PC-3 (cell line): ENCODE measurements at regions not wholly inside any gene's neighbourhood (a gene's known extent, or its start where the extent isn't known, plus 50 kb on each side); places are given as distances from the start of the nearest gene placed in this dataset.
"Not testable (repeated sequence)": the region's sequence is repeated elsewhere in the genome, so short reads cannot be mapped to it uniquely, and the experiment has no call there.

ENCODE experiments used
- ATAC-seq: fragments of 200-7000 bp; cut with Tn5 transposase; 2 replicates; pipeline ENCODE4 v1.9.1; 2020; ENCODE audit warnings: mild to moderate bottlenecking, moderate library complexity
- BruUV-seq: library from RNA; stranded (reverse); fragments of 400-500 nt; replicated peaks from 2 replicates; lab custom pipeline; 2021; lab: Mats Ljungman, UMichigan
- CTCF ChIA-PET: fragments of 300-600 bp; sonication (Branson Sonifier 250); formaldehyde crosslinking; loops from one replicate; lab custom pipeline; 2022; ENCODE audit warnings: antibody characterized with exemption; lab: Charles Lee
- POLR2A ChIA-PET: fragments of 300-600 bp; sonication (Branson Sonifier 250); formaldehyde crosslinking; loops from one replicate; lab custom pipeline; 2022; ENCODE audit warnings: antibody characterized with exemption; ENCODE audit not compliant: unreplicated experiment; lab: Charles Lee
- DNase-seq: peaks from one replicate; pipeline ENCODE4 v3.0.0-alpha.2; 2015
- H2AFZ ChIP-seq: fragments of 300-600 bp; sonication (generic); 2 replicates; pipeline ENCODE4 v1.6.0; 2016; ENCODE audit warnings: antibody characterized with exemption, low read length
- H3F3A ChIP-seq: fragments of 300-600 bp; sonication (generic); one replicate; pipeline ENCODE4 v1.6.0; 2017; ENCODE audit warnings: antibody characterized with exemption, low read length, control low read depth, mild to moderate bottlenecking; ENCODE audit not compliant: unreplicated experiment
- H3K27ac ChIP-seq: fragments of 300-600 bp; sonication (generic); 2 replicates; pipeline ENCODE4 v1.5.1; 2016; ENCODE audit warnings: mild to moderate bottlenecking, low read length
- H3K27me3 ChIP-seq: fragments of 300-600 bp; sonication (generic); 2 replicates; pipeline ENCODE4 v1.6.1; 2016; ENCODE audit warnings: low read length, mixed read lengths
- H3K36me3 ChIP-seq: fragments of 300-600 bp; sonication (generic); 2 replicates; pipeline ENCODE4 v1.6.1; 2016; ENCODE audit warnings: low read depth, mixed run types, low read length, mixed read lengths
- H3K4me1 ChIP-seq: fragments of 300-600 bp; sonication (generic); 2 replicates; pipeline ENCODE4 v1.5.1; 2016; ENCODE audit warnings: low read length; ENCODE audit not compliant: insufficient read depth
- H3K4me2 ChIP-seq: fragments of 300-600 bp; sonication (generic); 2 replicates; pipeline ENCODE4 v1.6.0; 2016; ENCODE audit warnings: low read length
- H3K4me3 ChIP-seq: fragments of 300-600 bp; sonication (generic); 2 replicates; pipeline ENCODE4 v1.5.1; 2016; ENCODE audit warnings: mild to moderate bottlenecking, low read length, mixed read lengths
- H3K79me2 ChIP-seq: fragments of 300-600 bp; sonication (generic); 2 replicates; pipeline ENCODE4 v1.6.1; 2017; ENCODE audit warnings: low read length, mixed read lengths
- H3K9ac ChIP-seq: fragments of 300-600 bp; sonication (generic); 2 replicates; pipeline ENCODE4 v1.6.0; 2016; ENCODE audit warnings: mild to moderate bottlenecking, low read length
- H3K9me2 ChIP-seq: fragments of 300-600 bp; sonication (generic); replicated peaks from 2 replicates; pipeline ENCODE4 v1.6.1; 2016; ENCODE audit warnings: mixed run types, low read length, mixed read lengths
- H3K9me3 ChIP-seq: fragments of 300-600 bp; sonication (generic); 2 replicates; pipeline ENCODE4 v1.6.1; 2016; ENCODE audit warnings: low read length, mixed read lengths
- H4K20me1 ChIP-seq: fragments of 300-600 bp; sonication (generic); 2 replicates; pipeline ENCODE4 v1.6.1; 2016; ENCODE audit warnings: low read length, mixed read lengths
- CTCF ChIP-seq: fragments of 300-600 bp; sonication (generic); conservative IDR thresholded peaks from 2 replicates; pipeline ENCODE4 v1.5.1; 2017; ENCODE audit warnings: antibody characterized with exemption, low read depth, mild to moderate bottlenecking, low read length
- EZH2 ChIP-seq: fragments of 300-600 bp; sonication (generic); IDR thresholded peaks from one replicate; pipeline ENCODE4 v1.6.1; 2017; ENCODE audit warnings: antibody characterized with exemption, mild to moderate bottlenecking, low read length; ENCODE audit not compliant: unreplicated experiment
- EZH2phosphoT487 ChIP-seq: fragments of 300-600 bp; sonication (generic); IDR thresholded peaks from 2 replicates; pipeline ENCODE4 v1.6.1; 2018; ENCODE audit warnings: mild to moderate bottlenecking, antibody characterized with exemption, low read length, borderline replicate concordance
- intact Hi-C: fragments of 100-400 bp; cut with micrococcal nuclease; formaldehyde crosslinking; loops from 2 replicates; pipeline ENCODE4 v1.9.0; 2023

GRCh38 chr13:28574617-28575142 is 79.8 kb upstream of the FLT1 start:
- no peak overlapping the region for H3K4me3 ChIP-seq
- peak overlapping the region; percentile 96 for H3K27ac ChIP-seq
- ATAC-seq (peak; percentile 96), DNase-seq (peak; percentile 95)
- H3K79me2 ChIP-seq = no peaks in the 10 kb centered on the region
- H3K27me3 ChIP-seq = no peaks in the 10 kb centered on the region
- H3F3A ChIP-seq = no peaks in the 10 kb centered on the region
- peak overlapping the region; percentile 82 for H3K9ac ChIP-seq
- H3K4me2 ChIP-seq = peak overlapping the region; percentile 51
- H3K36me3 ChIP-seq = no peaks in the 10 kb centered on the region
- no TSS peak for BruUV-seq
- H3K4me1 ChIP-seq = peaks cover 12% of the 10 kb centered on the region
- ChIA-PET CTCF (no interaction called here), POLR2A (no interaction called here)
- H3K9me3 ChIP-seq = no peaks in the 10 kb centered on the region
- H4K20me1 ChIP-seq = no peaks in the 10 kb centered on the region
- H2AFZ ChIP-seq = no peak overlapping the region
- H3K9me2 ChIP-seq = no peaks in the 10 kb centered on the region
- intact Hi-C loops = no loop called here
- TF ChIP-seq CTCF (no peak), EZH2 (no peak), EZH2phosphoT487 (no peak)

GRCh38 chr13:28573595-28574373 is 78.9 kb upstream of the FLT1 start:
- no TSS peak for BruUV-seq
- Histone ChIP-seq H3K9ac (peak overlapping the region; percentile 80), H3K4me2 (no peak overlapping the region), H3K36me3 (no peaks in the 10 kb centered on the region), H3K4me3 (no peak overlapping the region), H4K20me1 (no peaks in the 10 kb centered on the region), H3K79me2 (no peaks in the 10 kb centered on the region), H3K27me3 (no peaks in the 10 kb centered on the region), H3K27ac (peak overlapping the region; percentile 96), H3K9me2 (no peaks in the 10 kb centered on the region), H3K9me3 (no peaks in the 10 kb centered on the region), H2AFZ (no peak overlapping the region), H3K4me1 (peaks cover 12% of the 10 kb centered on the region), H3F3A (no peaks in the 10 kb centered on the region)
- DNase-seq (no peak), ATAC-seq (no peak)
- TF ChIP-seq EZH2 (no peak), CTCF (no peak), EZH2phosphoT487 (no peak)
- ChIA-PET CTCF (no interaction called here), POLR2A (no interaction called here)
- intact Hi-C loops = no loop called here

- Histone ChIP-seq H4K20me1 (no peaks in the 10 kb centered on the region), H2AFZ (no peak overlapping the region), H3F3A (no peaks in the 10 kb centered on the region), H3K27ac (no peak overlapping the region), H3K4me1 (peaks cover 12% of the 10 kb centered on the region), H3K9ac (no peak overlapping the region), H3K79me2 (no peaks in the 10 kb centered on the region), H3K4me2 (no peak overlapping the region), H3K36me3 (no peaks in the 10 kb centered on the region), H3K4me3 (no peak overlapping the region), H3K9me2 (no peaks in the 10 kb centered on the region), H3K27me3 (no peaks in the 10 kb centered on the region), H3K9me3 (no peaks in the 10 kb centered on the region)
- TF ChIP-seq EZH2phosphoT487 (no peak), EZH2 (no peak), CTCF (no peak)
- no TSS peak for BruUV-seq
- intact Hi-C loops = no loop called here
- DNase-seq (no peak), ATAC-seq (no peak)
- CTCF ChIA-PET = no interaction called here
- POLR2A ChIA-PET = no interaction called here
Measured at GRCh38 chr13:28572871-28573270, 77.9 kb upstream of the FLT1 start.

- H3K36me3 ChIP-seq, intact Hi-C loops, H3K9me2 ChIP-seq, H3K27ac ChIP-seq, POLR2A ChIA-PET, H4K20me1 ChIP-seq, H3K27me3 ChIP-seq, H3K4me3 ChIP-seq, H3K9ac ChIP-seq, H3K4me2 ChIP-seq, H2AFZ ChIP-seq, CTCF ChIA-PET, ATAC-seq, BruUV-seq, H3K79me2 ChIP-seq, H3K9me3 ChIP-seq, DNase-seq, H3F3A ChIP-seq: not testable (repeated sequence)
- peaks cover 10% of the 10 kb centered on the region for H3K4me1 ChIP-seq
Measured at GRCh38 chr13:28570356-28570755, 75.4 kb upstream of the FLT1 start.
